ENCODE measurements at regions not wholly inside any gene's neighbourhood (a gene's known extent, or its start where the extent isn't known, plus 50 kb on each side); places are given as distances from the start of the nearest gene placed in this dataset.

DNA sequence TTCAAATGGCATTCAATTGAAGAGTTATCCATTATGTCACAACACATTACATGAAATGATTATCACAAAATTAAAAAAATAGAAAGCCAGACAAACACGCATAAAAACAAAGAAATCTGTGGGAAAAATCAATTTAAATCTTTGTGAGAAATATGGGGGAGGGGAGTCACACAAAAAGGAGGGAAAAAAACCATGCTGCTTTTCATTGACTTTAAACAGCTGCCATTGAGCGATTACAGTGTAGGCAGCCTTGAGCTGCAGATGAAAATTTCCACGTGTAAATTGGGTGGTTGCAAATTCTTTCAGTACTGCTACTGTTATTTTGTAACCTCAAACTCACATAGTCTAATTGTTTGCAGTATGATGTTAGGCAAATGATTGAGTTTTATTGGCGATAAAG is 889.9 kb upstream of the PHF14 start:
- H3K4me1 Mint-ChIP-seq: no peaks in the 10 kb centered on the region
- no peak for DNase-seq
- no peaks in the 10 kb centered on the region for H3K27me3 Mint-ChIP-seq
- H3K4me3 Mint-ChIP-seq: no peak overlapping the region
- H3K9me3 Mint-ChIP-seq: no peaks in the 10 kb centered on the region
- no peaks in the 10 kb centered on the region for H3K36me3 Mint-ChIP-seq (ENCODE audit: low read depth)
- intact Hi-C loops (cut with micrococcal nuclease): no loop called here
- H3K27ac Mint-ChIP-seq: no peak overlapping the region

- no peak overlapping the region for H3K27ac Mint-ChIP-seq
- H3K4me3 Mint-ChIP-seq: no peak overlapping the region
- H3K4me1 Mint-ChIP-seq: no peaks in the 10 kb centered on the region
- H3K27me3 Mint-ChIP-seq: no peaks in the 10 kb centered on the region
- intact Hi-C loops (cut with micrococcal nuclease): no loop called here
- no peaks in the 10 kb centered on the region for H3K9me3 Mint-ChIP-seq
- no peak for DNase-seq
- no peaks in the 10 kb centered on the region for H3K36me3 Mint-ChIP-seq (ENCODE audit: low read depth)
Observed at GRCh38 chr7:10085231-10085630, 888.4 kb upstream of the PHF14 start.

DNA sequence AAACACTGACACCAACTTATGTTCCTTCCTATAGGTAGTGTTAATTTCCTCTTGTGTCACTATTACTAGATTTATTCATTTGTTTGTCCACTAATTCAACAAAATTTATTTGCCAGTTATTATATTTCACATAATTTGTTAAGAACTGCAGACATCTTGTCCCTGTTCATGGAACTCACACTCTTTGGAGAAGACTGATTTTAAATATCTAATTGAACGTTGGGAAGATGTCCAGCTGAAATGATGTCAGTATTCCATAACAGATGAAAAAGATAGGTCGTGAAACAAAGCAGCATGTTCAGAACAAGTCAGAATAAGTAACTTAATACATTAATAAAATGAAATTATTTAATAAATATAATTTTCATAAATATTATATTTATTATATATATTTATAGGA is 873.1 kb upstream of the PHF14 start:
- no peaks in the 10 kb centered on the region for H3K36me3 Mint-ChIP-seq (ENCODE audit: low read depth)
- H3K4me3 Mint-ChIP-seq: no peak overlapping the region
- H3K9me3 Mint-ChIP-seq: no peaks in the 10 kb centered on the region
- no peak overlapping the region for H3K27ac Mint-ChIP-seq
- no peaks in the 10 kb centered on the region for H3K4me1 Mint-ChIP-seq
- no peak for DNase-seq
- H3K27me3 Mint-ChIP-seq: no peaks in the 10 kb centered on the region
- intact Hi-C loops (cut with micrococcal nuclease): no loop called here

GRCh38 chr7:10101351-10101750 is 872.3 kb upstream of the PHF14 start:
- no peaks in the 10 kb centered on the region for H3K36me3 Mint-ChIP-seq (ENCODE audit: low read depth)
- H3K27ac Mint-ChIP-seq: no peak overlapping the region
- no peak overlapping the region for H3K4me3 Mint-ChIP-seq

DNA sequence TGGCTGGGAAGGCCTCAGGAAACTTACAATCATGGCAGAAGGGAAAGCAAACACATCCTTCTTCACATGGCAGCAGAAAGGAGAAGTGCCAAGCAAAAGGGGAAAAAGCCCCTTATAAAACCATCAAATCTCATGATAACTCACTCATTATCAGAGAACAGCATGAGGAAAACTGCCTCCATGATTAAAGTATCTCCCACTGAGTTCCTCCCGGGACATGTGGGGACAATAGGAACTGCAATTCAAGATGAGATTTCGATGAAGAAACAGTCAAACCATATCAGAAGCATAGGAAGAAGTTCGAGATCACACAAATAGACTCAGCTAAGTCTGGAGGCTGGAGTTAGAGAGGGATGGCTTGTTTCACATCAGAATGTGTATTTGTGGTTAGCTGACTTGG is 869.4 kb upstream of the PHF14 start:
- DNase-seq: no peak
- Mint-ChIP-seq H3K27me3 (no peaks in the 10 kb centered on the region), H3K27ac (no peak overlapping the region), H3K4me1 (no peaks in the 10 kb centered on the region), H3K9me3 (no peaks in the 10 kb centered on the region), H3K36me3 (ENCODE audit: low read depth) (no peaks in the 10 kb centered on the region), H3K4me3 (no peak overlapping the region)
- intact Hi-C loops (cut with micrococcal nuclease): no loop called here

More at GRCh38 chr7:10101351-10101750, 872.3 kb upstream of the PHF14 start:
- Mint-ChIP-seq H3K4me1 (no peaks in the 10 kb centered on the region), H3K27me3 (no peaks in the 10 kb centered on the region), H3K9me3 (no peaks in the 10 kb centered on the region)
- intact Hi-C loops (cut with micrococcal nuclease): no loop called here
- no peak for DNase-seq

DNA sequence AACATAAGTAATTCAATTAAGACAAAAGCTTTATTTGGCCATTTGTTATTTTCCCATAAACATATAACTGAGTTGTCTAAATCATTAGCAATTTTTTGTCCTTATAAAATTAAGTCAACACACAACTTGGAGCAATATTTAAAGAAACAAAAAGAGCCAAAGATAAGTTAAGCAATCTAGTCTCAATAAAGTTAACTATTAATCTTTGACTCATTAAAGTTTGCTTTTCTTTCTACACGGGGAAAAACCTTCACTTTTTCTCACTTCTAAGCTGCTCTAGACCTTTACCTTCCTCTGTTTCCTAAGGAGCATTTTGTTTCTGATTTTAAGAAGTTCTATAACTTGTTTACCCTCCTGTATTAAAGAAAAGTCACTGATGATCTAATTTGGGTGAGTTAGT is 867.1 kb upstream of the PHF14 start:
- DNase-seq: no peak
- Mint-ChIP-seq H3K4me3 (no peak overlapping the region), H3K4me1 (no peaks in the 10 kb centered on the region), H3K27ac (no peak overlapping the region), H3K36me3 (ENCODE audit: low read depth) (no peaks in the 10 kb centered on the region), H3K27me3 (no peaks in the 10 kb centered on the region), H3K9me3 (no peaks in the 10 kb centered on the region)
- intact Hi-C loops (cut with micrococcal nuclease): no loop called here

DNA sequence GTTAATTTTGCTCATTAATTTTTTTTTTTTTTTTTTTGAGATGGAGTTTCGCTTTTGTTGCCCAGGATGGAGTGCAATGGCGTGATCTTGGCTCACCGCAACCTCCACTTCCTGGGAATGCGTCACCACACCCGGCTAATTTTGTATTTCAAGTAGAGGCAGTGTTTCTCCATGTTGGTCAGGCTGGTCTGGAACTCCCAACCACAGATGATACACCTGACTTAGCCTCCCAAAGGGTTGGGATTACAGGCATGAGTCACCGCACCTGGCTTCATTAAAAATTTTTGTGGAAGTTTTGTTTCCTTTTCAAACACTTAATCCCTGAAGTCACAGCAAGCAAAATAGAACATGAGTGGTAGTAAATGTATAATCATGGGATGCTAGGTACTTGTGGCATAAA is 857.2 kb upstream of the PHF14 start:
- Mint-ChIP-seq H3K4me1 (no peaks in the 10 kb centered on the region), H3K27ac (no peak overlapping the region), H3K4me3 (no peak overlapping the region), H3K9me3 (no peaks in the 10 kb centered on the region), H3K36me3 (ENCODE audit: low read depth) (no peaks in the 10 kb centered on the region), H3K27me3 (no peaks in the 10 kb centered on the region)
- DNase-seq: no peak
- intact Hi-C loops (cut with micrococcal nuclease): no loop called here

GRCh38 chr7:10117815-10118214 is 855.9 kb upstream of the PHF14 start:
- Mint-ChIP-seq H3K4me3 (no peak overlapping the region), H3K27me3 (no peaks in the 10 kb centered on the region), H3K27ac (no peak overlapping the region), H3K36me3 (ENCODE audit: low read depth) (no peaks in the 10 kb centered on the region), H3K4me1 (no peaks in the 10 kb centered on the region), H3K9me3 (no peaks in the 10 kb centered on the region)
- intact Hi-C loops (cut with micrococcal nuclease): no loop called here
- DNase-seq: no peak

DNA sequence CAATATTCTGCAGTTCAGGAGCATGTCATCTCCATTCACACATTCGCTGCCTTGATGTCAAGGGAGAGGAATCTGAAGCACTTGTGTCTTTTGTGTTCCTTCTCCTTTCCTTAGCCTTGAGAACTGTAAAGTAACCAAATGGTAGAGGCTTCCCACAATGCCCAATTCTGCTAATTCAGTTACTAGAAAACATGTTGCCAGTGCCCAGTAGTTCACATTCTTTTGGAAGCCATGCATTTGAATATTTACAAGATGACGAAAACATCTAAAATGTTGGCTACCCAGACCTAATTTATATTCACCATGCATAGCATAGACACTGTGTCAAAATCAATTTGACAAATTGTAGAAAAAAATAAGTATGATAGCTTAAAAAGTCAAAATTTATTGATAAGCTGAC is 852.7 kb upstream of the PHF14 start:
- intact Hi-C loops (cut with micrococcal nuclease): no loop called here
- H3K9me3 Mint-ChIP-seq: no peaks in the 10 kb centered on the region
- H3K4me3 Mint-ChIP-seq: no peak overlapping the region
- no peaks in the 10 kb centered on the region for H3K27me3 Mint-ChIP-seq
- no peak for DNase-seq
- no peaks in the 10 kb centered on the region for H3K4me1 Mint-ChIP-seq
- H3K36me3 Mint-ChIP-seq (ENCODE audit: low read depth): no peaks in the 10 kb centered on the region
- no peak overlapping the region for H3K27ac Mint-ChIP-seq

DNA sequence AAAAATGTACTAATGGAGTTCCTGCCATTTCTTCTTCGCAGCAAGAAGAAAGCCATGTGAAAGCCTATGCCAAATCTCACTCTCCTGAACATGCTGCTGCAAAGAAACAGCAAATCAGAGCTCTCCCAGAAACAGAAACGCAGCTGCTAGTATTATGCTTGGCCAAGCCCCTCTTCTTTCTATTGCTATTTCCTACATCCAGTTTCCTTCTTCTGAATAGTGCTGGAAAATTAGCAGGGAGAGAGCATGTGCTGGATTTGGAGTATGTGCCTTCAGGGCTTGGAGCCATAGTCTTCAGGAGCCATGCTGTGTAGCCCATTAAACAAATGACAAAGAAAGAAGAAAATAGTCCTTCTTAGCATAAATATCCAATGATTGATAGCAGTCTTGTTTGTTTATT is 852.0 kb upstream of the PHF14 start:
- H3K4me1 Mint-ChIP-seq: no peaks in the 10 kb centered on the region
- no peak overlapping the region for H3K4me3 Mint-ChIP-seq

DNA sequence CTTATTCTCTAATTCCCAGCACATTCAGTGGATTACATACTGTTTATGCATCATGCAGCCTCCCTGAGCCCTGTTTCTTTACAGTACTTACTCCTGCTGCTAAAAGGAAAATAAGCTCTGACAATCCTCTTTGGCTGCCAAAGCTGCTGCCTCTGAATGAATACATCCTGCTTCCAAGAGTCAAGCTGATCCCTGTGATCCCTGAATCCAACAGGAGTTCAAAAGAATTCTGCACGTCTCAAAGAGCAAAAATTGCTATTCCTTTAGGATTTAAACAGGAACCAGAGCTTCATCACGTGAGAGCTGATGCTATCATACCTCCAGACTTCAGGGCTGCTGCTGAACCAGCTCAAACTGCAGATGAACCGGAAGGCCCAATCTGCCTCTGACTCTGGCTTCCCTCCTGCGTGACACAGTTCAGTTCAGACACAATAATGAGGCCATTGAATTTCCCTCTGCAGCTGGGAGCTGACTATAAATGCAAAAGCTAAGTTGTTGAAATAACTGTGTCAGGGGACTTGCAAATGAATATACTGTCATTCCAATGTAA is 851.0 kb upstream of the PHF14 start:
- no peak overlapping the region for H3K27ac Mint-ChIP-seq
- no peak for DNase-seq
- intact Hi-C loops (cut with micrococcal nuclease): no loop called here
- H3K36me3 Mint-ChIP-seq (ENCODE audit: low read depth): no peaks in the 10 kb centered on the region
- no peaks in the 10 kb centered on the region for H3K27me3 Mint-ChIP-seq
- H3K4me3 Mint-ChIP-seq: no peak overlapping the region
- no peaks in the 10 kb centered on the region for H3K9me3 Mint-ChIP-seq
- no peaks in the 10 kb centered on the region for H3K4me1 Mint-ChIP-seq

More for the DNA sequence above, 852.0 kb upstream of the PHF14 start:
- Mint-ChIP-seq H3K27me3 (no peaks in the 10 kb centered on the region), H3K9me3 (no peaks in the 10 kb centered on the region), H3K27ac (no peak overlapping the region), H3K36me3 (ENCODE audit: low read depth) (no peaks in the 10 kb centered on the region)
- intact Hi-C loops (cut with micrococcal nuclease): no loop called here
- DNase-seq: no peak

DNA sequence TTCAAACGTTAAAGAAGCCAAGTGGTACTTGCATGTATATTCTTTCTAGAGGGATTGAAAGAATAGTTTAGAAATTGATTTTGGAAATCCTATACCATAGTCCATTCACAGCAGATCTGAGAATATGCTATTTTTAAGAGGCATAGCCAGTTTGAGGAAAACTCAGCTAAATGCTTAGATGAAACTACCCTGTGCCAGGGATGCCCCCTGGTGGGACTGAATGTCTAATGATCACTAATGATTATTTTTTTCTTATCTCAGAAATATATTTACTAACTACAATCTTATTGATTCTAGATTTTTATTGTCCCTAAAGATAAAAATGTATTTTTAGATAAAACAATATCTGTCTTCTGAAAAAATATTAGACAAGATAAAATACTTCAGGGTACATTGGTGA is 844.9 kb upstream of the PHF14 start:
- H3K27me3 Mint-ChIP-seq: no peaks in the 10 kb centered on the region
- H3K4me3 Mint-ChIP-seq: no peak overlapping the region
- intact Hi-C loops (cut with micrococcal nuclease): no loop called here
- no peaks in the 10 kb centered on the region for H3K36me3 Mint-ChIP-seq (ENCODE audit: low read depth)
- H3K4me1 Mint-ChIP-seq: no peaks in the 10 kb centered on the region
- no peaks in the 10 kb centered on the region for H3K9me3 Mint-ChIP-seq
- no peak for DNase-seq
- no peak overlapping the region for H3K27ac Mint-ChIP-seq

DNA sequence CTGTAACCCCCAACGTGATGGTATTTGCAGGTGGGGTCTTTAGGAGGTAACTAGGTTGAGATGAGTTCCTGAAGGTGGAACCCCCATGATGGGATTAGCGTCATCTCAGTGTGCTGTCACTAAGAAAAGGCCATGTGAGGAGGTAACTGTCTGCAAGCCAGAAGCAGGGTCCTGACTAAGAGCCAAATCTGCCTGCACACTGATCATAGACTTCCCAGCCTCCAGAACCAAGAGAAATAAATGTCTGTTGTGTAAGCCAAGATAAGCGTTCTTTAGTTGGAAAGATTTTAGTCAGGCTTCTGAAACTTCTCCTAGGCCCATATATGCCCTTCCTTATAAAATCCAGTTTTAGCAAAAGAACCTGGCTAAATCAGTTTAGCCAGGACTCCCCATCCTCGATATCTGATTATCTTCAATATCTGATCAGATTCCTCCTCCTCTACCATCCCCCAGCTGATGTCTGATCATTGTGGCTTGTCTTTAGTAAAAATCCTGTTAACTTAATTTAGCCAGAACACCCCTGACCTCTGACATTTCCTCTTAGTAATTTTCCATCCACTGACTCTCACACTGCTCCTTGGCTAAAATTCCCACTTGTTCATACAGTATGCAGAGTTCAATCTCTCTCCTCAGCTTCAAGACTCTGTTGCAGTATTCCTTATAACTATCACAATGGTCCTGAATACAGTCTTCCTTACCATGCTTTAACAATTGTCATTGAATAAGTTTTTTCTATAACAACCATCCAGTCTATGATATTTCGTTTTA is 835.4 kb upstream of the PHF14 start:
- no peaks in the 10 kb centered on the region for H3K4me1 Mint-ChIP-seq
- no peaks in the 10 kb centered on the region for H3K36me3 Mint-ChIP-seq (ENCODE audit: low read depth)
- H3K4me3 Mint-ChIP-seq: no peak overlapping the region
- DNase-seq: no peak
- H3K27ac Mint-ChIP-seq: no peak overlapping the region
- no peaks in the 10 kb centered on the region for H3K27me3 Mint-ChIP-seq
- intact Hi-C loops (cut with micrococcal nuclease): no loop called here
- no peaks in the 10 kb centered on the region for H3K9me3 Mint-ChIP-seq

GRCh38 chr7:10146271-10146670 is 827.4 kb upstream of the PHF14 start:
- no peak for DNase-seq

GRCh38 chr7:10156972-10157371 is 816.7 kb upstream of the PHF14 start:
- no peak overlapping the region for H3K27ac Mint-ChIP-seq
- H3K4me3 Mint-ChIP-seq: no peak overlapping the region
- intact Hi-C loops (cut with micrococcal nuclease): no loop called here
- H3K27me3 Mint-ChIP-seq: no peaks in the 10 kb centered on the region
- H3K36me3 Mint-ChIP-seq (ENCODE audit: low read depth): no peaks in the 10 kb centered on the region
- no peak for DNase-seq
- no peaks in the 10 kb centered on the region for H3K9me3 Mint-ChIP-seq
- H3K4me1 Mint-ChIP-seq: no peaks in the 10 kb centered on the region

More at GRCh38 chr7:10146271-10146670, 827.4 kb upstream of the PHF14 start:
- Mint-ChIP-seq H3K27me3 (no peaks in the 10 kb centered on the region), H3K27ac (no peak overlapping the region), H3K36me3 (ENCODE audit: low read depth) (no peaks in the 10 kb centered on the region), H3K9me3 (no peaks in the 10 kb centered on the region), H3K4me3 (no peak overlapping the region), H3K4me1 (no peaks in the 10 kb centered on the region)
- intact Hi-C loops (cut with micrococcal nuclease): no loop called here
